Panc1 (cell line): ENCODE measurements at regions not wholly inside any gene's neighbourhood (a gene's known extent, or its start where the extent isn't known, plus 50 kb on each side); places are given as distances from the start of the nearest gene placed in this dataset.

Experiments used
- CTCF ChIP-seq: fragments of 450-650 bp; IDR thresholded peaks from 2 replicates; pipeline ENCODE4 v1.5.1; 2017; ENCODE audit warnings: mild to moderate bottlenecking
- TF ChIP-seq, protein P1 (sequence below), 2 experiments: IDR thresholded peaks; 2 replicates each; pipeline ENCODE4 v1.6.1; 2011 to 2012; ENCODE audit warnings: low read depth in 2 of 2, control low read depth in 1 of 2, low read length in 1 of 2, mild to moderate bottlenecking in 1 of 2, moderate library complexity in 1 of 2; ENCODE audit not compliant: insufficient read depth in 1 of 2

GRCh38 chr18:78459668-78460067 lies 520.0 kb upstream of the SALL3 start:
- no peak for TF ChIP-seq CTCF
- TF ChIP-seq, protein P1, sequence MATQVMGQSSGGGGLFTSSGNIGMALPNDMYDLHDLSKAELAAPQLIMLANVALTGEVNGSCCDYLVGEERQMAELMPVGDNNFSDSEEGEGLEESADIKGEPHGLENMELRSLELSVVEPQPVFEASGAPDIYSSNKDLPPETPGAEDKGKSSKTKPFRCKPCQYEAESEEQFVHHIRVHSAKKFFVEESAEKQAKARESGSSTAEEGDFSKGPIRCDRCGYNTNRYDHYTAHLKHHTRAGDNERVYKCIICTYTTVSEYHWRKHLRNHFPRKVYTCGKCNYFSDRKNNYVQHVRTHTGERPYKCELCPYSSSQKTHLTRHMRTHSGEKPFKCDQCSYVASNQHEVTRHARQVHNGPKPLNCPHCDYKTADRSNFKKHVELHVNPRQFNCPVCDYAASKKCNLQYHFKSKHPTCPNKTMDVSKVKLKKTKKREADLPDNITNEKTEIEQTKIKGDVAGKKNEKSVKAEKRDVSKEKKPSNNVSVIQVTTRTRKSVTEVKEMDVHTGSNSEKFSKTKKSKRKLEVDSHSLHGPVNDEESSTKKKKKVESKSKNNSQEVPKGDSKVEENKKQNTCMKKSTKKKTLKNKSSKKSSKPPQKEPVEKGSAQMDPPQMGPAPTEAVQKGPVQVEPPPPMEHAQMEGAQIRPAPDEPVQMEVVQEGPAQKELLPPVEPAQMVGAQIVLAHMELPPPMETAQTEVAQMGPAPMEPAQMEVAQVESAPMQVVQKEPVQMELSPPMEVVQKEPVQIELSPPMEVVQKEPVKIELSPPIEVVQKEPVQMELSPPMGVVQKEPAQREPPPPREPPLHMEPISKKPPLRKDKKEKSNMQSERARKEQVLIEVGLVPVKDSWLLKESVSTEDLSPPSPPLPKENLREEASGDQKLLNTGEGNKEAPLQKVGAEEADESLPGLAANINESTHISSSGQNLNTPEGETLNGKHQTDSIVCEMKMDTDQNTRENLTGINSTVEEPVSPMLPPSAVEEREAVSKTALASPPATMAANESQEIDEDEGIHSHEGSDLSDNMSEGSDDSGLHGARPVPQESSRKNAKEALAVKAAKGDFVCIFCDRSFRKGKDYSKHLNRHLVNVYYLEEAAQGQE (IDR thresholded peaks at IDR 0.05; ENCODE audit: insufficient read depth in 1 of 2, low read depth in 2 of 2, low read length in 1 of 2) = no peak
